Mucosa of rectum (tissue), 2 donors: ENCODE measurements at regions not wholly inside any gene's neighbourhood (a gene's known extent, or its start where the extent isn't known, plus 50 kb on each side); places are given as distances from the start of the nearest gene placed in this dataset.
"Not testable (repeated sequence)": the region's sequence is repeated elsewhere in the genome, so short reads cannot be mapped to it uniquely, and the experiment has no call there.

Experiments
- H3K27ac ChIP-seq, 2 donors: one replicate each; pipeline ENCODE4 v1.7.0; 2013; ENCODE audit warnings: inconsistent platforms in 2 of 2, low read depth in 2 of 2, low read length in 2 of 2
- H3K27me3 ChIP-seq, 2 donors: one replicate each; pipeline ENCODE4 v1.7.0; 2013; ENCODE audit warnings: low read length in 2 of 2; ENCODE audit not compliant: control insufficient read depth in 2 of 2, insufficient read depth in 2 of 2
- H3K36me3 ChIP-seq, 2 donors: one replicate each; pipeline ENCODE4 v1.7.0; 2013; ENCODE audit warnings: low read length in 2 of 2; ENCODE audit not compliant: control insufficient read depth in 2 of 2, insufficient read depth in 2 of 2
- H3K4me1 ChIP-seq, 2 donors: one replicate each; pipeline ENCODE4 v1.7.0; 2013; ENCODE audit warnings: low read length in 2 of 2, mild to moderate bottlenecking in 1 of 2; ENCODE audit not compliant: control insufficient read depth in 2 of 2, insufficient read depth in 2 of 2
- H3K4me3 ChIP-seq, 2 donors: one replicate each; pipeline ENCODE4 v1.7.0; 2013; ENCODE audit warnings: low read length in 2 of 2
- H3K9ac ChIP-seq, 2 donors: one replicate each; pipeline ENCODE4 v1.7.0; 2013; ENCODE audit warnings: low read length in 2 of 2, low read depth in 1 of 2, mild to moderate bottlenecking in 1 of 2
- H3K9me3 ChIP-seq, 2 donors: one replicate each; pipeline ENCODE4 v1.7.0; 2013; ENCODE audit warnings: low read length in 2 of 2; ENCODE audit not compliant: control insufficient read depth in 2 of 2
- donor health status: healthy.
- donor health status: Normal muscosa, but diverticular disease.

GRCh38 chr16:62829084-62829483 is 792.8 kb upstream of the CDH8 start:
- H3K4me3 ChIP-seq, result no peak overlapping the region
- peaks cover 0 to under 1% of the 10 kb centered on the region in 2 donors for H3K9me3 ChIP-seq
- H3K4me1 ChIP-seq, result no peaks in the 10 kb centered on the region
- no peaks in the 10 kb centered on the region for H3K27me3 ChIP-seq
- H3K27ac ChIP-seq, result no peak overlapping the region
- no peaks in the 10 kb centered on the region for H3K36me3 ChIP-seq
- H3K9ac ChIP-seq, result no peak overlapping the region

DNA sequence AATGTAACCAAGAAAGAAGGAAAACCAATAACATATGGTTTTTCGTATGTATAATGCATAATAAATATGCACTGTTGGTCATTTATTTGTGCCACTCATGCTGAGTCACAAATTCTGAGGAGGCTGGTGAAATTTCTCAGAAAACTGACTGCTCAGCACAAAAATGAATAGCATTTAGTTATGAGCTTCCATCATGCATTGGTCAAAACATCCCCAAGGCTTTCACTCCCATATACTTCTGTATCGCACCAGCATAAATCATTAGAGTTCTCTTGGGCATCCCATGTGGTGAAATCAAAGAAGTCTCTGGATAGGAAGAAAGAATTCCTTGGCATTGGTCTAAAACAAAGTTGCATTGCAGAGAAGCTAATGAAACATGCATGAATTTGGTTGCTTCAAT is 785.6 kb upstream of the CDH8 start:
- no peak overlapping the region for H3K4me3 ChIP-seq
- H3K9ac ChIP-seq, result no peak overlapping the region
- no peaks in the 10 kb centered on the region for H3K36me3 ChIP-seq
- no peak overlapping the region for H3K27ac ChIP-seq
- no peaks in the 10 kb centered on the region for H3K4me1 ChIP-seq
- H3K27me3 ChIP-seq, result no peaks in the 10 kb centered on the region
- peaks cover 0 to 2% of the 10 kb centered on the region in 2 donors for H3K9me3 ChIP-seq

DNA sequence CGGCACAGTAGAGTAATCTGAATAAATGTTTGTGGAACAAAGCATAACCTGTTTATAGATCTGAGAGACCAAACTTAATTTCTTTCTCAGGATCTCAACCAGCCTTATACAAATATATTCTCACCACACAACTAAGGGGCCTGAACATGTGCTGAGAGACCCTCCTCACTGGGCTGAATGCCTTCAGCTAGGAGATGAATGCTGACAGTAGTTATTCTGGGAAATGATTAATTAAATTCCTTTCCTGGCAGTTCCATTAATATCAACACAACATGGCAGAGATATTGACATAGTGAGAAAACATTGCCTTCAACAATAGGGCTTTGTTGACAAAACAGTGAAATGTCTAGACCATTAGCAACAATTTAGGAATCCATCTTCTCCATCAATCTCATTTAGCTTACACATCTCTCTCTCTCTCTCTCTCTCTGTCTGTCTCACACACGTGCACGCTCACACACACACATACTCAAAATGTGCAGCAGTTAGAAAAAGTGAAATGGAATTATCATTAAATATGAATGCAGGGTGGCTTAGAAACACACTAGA is 780.8 kb upstream of the CDH8 start:
- H3K9me3 ChIP-seq, result no peaks in the 10 kb centered on the region
- H3K27me3 ChIP-seq, result no peaks in the 10 kb centered on the region
- no peaks in the 10 kb centered on the region for H3K4me1 ChIP-seq
- no peak overlapping the region for H3K27ac ChIP-seq
- no peaks in the 10 kb centered on the region for H3K36me3 ChIP-seq
- H3K4me3 ChIP-seq, result no peak overlapping the region
- no peak overlapping the region for H3K9ac ChIP-seq

- no peak overlapping the region for H3K27ac ChIP-seq
- no peaks in the 10 kb centered on the region for H3K27me3 ChIP-seq
- no peaks in the 10 kb centered on the region for H3K4me1 ChIP-seq
- H3K36me3 ChIP-seq, result no peaks in the 10 kb centered on the region
- no peaks in the 10 kb centered on the region for H3K9me3 ChIP-seq
- no peak overlapping the region for H3K9ac ChIP-seq
- H3K4me3 ChIP-seq, result no peak overlapping the region
These were observed 778.7 kb upstream of the CDH8 start for GRCh38 chr16:62814891-62815290.

- no peaks in the 10 kb centered on the region for H3K9me3 ChIP-seq
- no peaks in the 10 kb centered on the region for H3K4me1 ChIP-seq
- no peak overlapping the region for H3K4me3 ChIP-seq
- no peak overlapping the region for H3K27ac ChIP-seq
- H3K9ac ChIP-seq, result no peak overlapping the region
- no peaks in the 10 kb centered on the region for H3K27me3 ChIP-seq
- H3K36me3 ChIP-seq, result no peaks in the 10 kb centered on the region
These were observed 769.1 kb upstream of the CDH8 start for GRCh38 chr16:62805221-62805857.

DNA sequence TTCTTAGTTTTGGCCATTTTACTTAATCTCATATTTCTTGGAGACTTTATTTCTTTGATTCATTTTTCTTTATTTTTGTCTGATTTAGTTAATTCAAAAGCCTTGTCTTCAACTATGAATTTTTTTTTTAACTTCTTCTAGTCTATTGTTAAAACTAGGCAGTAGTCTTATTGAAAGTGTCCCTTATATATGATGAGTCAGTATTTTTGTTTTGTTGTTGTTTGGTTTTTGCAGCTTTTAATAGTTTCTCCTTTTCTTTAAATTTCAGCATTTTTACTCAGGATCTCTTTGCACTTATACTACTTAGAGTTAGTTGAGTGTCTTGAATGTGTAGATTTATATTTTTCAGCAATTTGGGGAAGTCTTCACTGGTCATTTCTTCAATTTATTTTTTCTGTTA is 758.5 kb upstream of the CDH8 start:
- Histone ChIP-seq H3K9ac (no peak overlapping the region), H3K4me3 (no peak overlapping the region), H3K4me1 (no peaks in the 10 kb centered on the region)

GRCh38 chr16:62780081-62780480 is 743.8 kb upstream of the CDH8 start:
- not testable (repeated sequence) for H3K9me3 ChIP-seq, H3K27me3 ChIP-seq, H3K4me3 ChIP-seq, H3K36me3 ChIP-seq, H3K9ac ChIP-seq, H3K27ac ChIP-seq, H3K4me1 ChIP-seq

More for the DNA sequence above, 758.5 kb upstream of the CDH8 start:
- no peak overlapping the region for H3K27ac ChIP-seq
- no peaks in the 10 kb centered on the region for H3K9me3 ChIP-seq
- no peaks in the 10 kb centered on the region for H3K36me3 ChIP-seq
- H3K27me3 ChIP-seq, result no peaks in the 10 kb centered on the region

GRCh38 chr16:62764572-62764971 is 728.3 kb upstream of the CDH8 start:
- Histone ChIP-seq H3K27me3 (no peaks in the 10 kb centered on the region), H3K36me3 (no peaks in the 10 kb centered on the region), H3K4me3 (no peak overlapping the region), H3K27ac (no peak overlapping the region), H3K9me3 (peaks cover 0 to 2% of the 10 kb centered on the region in 2 donors), H3K4me1 (no peaks in the 10 kb centered on the region), H3K9ac (no peak overlapping the region)

DNA sequence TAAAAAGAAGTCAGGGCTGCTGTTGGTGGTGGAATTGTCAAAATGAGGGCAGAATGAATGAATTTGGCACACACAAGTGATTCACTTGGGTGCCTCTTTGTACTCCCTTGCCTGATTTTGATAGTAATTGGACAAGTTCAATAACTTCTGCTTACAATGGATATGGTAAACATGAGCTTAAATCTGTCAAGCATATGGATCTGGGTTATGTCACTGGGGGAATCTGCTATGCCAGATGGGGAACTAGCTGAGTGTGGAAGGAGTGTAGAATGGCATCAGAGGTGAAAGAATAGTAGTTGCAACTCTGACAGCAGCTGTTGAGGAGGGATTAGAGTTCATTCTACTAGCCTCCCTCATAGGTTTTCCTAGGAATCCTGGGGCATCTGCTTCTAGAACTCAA is 724.2 kb upstream of the CDH8 start:
- Histone ChIP-seq H3K4me1 (no peaks in the 10 kb centered on the region), H3K9me3 (peaks cover 0 to 4% of the 10 kb centered on the region in 2 donors), H3K9ac (no peak overlapping the region), H3K4me3 (no peak overlapping the region), H3K27me3 (no peaks in the 10 kb centered on the region), H3K36me3 (no peaks in the 10 kb centered on the region), H3K27ac (no peak overlapping the region)

DNA sequence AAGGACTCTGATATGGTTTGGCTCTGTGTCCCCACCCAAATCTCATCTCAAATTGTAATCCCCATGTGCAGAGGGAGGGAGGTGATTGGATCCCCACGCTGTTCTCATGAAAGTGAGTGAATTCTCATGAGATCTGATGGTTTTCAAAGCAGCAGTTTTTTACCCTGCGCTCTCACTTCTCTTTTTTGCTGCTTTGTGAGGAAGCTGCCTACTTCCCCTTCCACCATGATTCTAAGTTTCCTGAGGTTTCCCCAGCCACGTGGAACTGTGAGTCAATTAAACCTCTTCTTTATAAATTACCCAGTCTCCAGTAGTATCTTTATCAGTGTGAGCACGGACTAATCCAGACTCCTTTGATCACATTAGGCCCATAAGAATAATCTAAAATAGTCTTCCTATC is 719.7 kb upstream of the CDH8 start:
- H3K9ac ChIP-seq, result no peak overlapping the region
- H3K4me3 ChIP-seq, result no peak overlapping the region
- H3K36me3 ChIP-seq, result no peaks in the 10 kb centered on the region
- no peak overlapping the region for H3K27ac ChIP-seq
- H3K4me1 ChIP-seq, result no peaks in the 10 kb centered on the region
- H3K27me3 ChIP-seq, result no peaks in the 10 kb centered on the region
- peaks cover 0 to 2% of the 10 kb centered on the region in 2 donors for H3K9me3 ChIP-seq
